HG03097 (cell line): ENCODE measurements at regions not wholly inside any gene's neighbourhood (a gene's known extent, or its start where the extent isn't known, plus 50 kb on each side); places are given as distances from the start of the nearest gene placed in this dataset.

Experiments
- ATAC-seq: cut with Tn5 transposase; IDR thresholded peaks from one replicate; pipeline ENCODE4 v1.9.1; 2021; ENCODE audit not compliant: unreplicated experiment, low FRiP score

GRCh38 chr2:220641137-220641536 lies 931.0 kb downstream of the EPHA4 start:
- ATAC-seq = no peak

GRCh38 chr2:220646424-220646823 lies 925.7 kb downstream of the EPHA4 start:
- peak; percentile 74 for ATAC-seq

DNA sequence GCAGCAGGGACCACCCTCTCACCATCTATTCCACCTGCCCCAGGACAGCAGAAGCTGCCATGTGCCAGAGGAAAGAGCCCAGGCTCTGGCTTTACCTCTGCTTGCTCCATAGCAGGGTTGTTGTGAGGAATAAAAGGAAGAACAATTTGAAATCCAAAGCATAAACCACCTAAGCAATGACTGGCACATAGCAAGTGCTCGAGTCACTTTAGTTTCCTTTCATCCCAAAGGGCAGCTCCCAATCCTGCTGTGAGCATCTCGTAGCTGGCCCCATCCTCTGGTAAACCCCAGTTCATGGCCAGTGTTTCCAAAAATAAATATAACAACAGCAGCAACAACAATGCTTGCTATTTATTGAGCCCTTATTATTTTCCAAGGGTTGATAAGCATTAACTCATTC lies 923.5 kb downstream of the EPHA4 start:
- no peak for ATAC-seq

- ATAC-seq = no peak
Observed at GRCh38 chr2:220653776-220654175, 918.3 kb downstream of the EPHA4 start.

- no peak for ATAC-seq
Observed at GRCh38 chr2:220654322-220654721, 917.8 kb downstream of the EPHA4 start.

- ATAC-seq = no peak
Observed at GRCh38 chr2:220660277-220661145, 911.6 kb downstream of the EPHA4 start.

GRCh38 chr2:220662431-220662830 lies 909.7 kb downstream of the EPHA4 start:
- ATAC-seq = no peak

DNA sequence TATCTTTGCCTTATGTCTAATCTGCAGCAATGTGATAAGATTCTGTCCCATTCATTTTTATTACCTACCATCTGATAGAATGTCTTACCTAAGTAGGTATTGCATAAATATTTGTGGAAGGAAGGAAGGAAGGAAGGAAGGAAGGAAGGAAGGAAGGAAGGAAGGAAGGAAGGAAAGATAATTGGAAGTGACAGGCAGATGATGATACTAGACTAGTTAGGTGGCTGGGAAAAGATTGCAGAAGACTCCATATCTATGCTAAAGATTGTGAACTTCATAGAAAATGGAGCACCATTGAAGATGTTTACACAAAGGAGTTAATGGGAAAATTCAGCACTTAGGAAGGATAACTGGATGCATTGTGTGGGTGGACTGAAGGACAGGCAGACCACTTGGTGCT lies 909.0 kb downstream of the EPHA4 start:
- no peak for ATAC-seq

DNA sequence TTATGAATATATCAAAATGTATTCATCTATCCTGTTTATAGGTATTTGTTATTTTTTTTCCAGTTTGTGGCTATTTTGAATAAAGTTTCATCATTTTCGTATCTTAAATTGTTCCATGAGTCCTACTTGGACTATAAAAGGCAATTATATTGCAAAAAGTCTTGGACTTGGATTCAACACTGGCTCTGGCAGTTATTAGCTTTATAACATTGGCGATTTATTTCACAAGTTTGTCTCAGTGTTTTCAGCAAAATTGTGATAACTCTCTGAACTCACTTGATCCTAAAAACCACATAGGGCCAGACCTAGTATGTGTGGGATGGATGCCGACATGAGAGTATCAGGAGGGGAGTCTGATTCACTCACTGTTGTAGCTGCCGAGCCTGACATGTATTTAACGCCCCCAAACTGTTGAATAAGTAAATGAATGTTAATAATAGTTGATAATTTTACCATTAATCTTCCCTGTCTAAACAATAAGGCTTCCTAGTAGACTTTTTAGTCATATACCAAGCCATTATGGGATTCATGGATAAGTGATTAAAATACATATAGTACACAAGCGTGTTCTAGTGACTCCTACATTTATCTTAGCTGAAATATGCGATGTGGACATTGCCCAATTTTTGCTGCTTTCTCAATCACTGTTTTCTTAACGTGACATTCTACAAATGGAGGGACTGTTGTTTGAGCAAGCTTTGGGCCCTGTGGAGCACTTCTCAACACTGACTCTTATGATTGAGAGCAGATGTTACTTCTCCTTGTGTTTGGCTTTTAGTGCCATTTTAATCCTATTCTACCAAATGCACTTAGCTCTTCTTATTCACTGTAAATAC lies 907.6 kb downstream of the EPHA4 start:
- no peak for ATAC-seq

DNA sequence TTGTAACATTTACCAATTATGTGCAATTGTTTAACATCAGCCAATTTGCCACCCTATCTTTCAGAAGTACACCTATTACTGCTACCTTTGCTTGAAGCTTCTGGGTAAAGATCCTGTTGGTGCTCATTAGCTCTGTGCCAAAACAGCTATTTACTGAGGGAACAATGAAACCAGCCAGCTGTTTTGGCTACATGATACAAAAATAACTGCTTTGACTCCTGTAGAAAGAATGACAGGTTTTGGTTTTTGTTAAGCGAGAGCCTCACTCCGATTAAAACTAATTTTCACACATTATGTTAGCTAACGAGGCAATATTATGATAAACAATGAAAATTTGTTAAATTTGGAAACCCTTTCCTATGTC lies 907.0 kb downstream of the EPHA4 start:
- ATAC-seq = no peak

- no peak for ATAC-seq
Observed at GRCh38 chr2:220669324-220669723, 902.8 kb downstream of the EPHA4 start.

DNA sequence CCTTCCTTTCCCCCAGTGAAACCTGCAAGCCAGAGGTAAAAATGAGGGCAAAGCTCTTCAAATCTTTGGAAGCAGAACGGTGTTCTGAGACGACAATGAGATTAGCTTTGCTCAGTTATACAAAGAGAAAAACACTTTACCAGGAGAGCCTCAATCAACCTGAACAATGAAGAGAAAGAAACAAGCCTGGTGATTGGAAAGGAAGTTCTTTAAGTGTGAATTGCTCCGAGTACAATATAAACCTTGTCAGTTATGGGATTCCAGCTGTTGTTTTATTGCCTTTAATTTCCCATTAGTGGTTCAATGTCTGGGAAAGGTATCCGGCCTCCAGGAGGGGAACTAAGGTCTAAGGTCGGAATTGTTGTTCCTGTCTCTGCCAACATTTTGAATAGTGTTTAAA lies 901.6 kb downstream of the EPHA4 start:
- ATAC-seq = no peak

GRCh38 chr2:220673151-220673874 lies 898.8 kb downstream of the EPHA4 start:
- no peak for ATAC-seq

DNA sequence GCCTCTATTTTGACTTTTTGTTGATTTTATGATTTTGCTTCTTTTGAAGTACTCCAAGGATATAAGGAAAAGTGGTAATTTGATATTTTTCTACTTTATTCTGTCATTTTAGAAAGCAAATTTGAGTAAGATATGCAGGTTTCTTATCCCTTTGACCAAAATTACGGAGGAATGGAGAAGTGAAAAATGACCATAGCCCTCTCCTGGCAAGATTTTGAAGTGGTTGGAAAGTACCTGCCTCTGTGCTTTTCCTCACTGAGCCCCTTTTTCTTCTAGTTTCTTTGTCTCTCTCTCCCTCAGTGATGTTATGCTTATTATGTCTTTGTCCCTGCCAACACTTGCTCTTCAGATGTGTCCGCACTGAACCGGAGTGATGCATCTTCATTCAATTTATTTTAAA lies 898.1 kb downstream of the EPHA4 start:
- ATAC-seq = no peak

- no peak for ATAC-seq
Observed at GRCh38 chr2:220676695-220677094, 895.4 kb downstream of the EPHA4 start.

DNA sequence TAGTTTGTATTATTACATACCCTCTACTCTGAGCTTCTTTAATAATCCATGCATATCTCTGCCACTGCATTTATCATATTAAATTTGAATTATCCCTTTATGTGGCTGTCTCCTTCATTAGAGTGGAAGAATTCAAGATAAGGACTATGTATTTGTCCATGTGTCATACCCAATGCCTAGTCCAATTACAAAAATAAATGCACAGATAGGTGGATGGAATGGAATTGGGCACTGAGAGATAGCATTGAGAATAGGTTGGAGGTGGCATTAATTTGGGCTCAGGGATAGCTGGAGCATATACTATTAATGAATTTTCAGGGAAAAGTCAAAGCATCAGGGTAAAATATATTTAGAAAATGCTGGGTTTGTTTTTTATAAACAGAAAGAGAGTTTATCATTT lies 893.2 kb downstream of the EPHA4 start:
- no peak for ATAC-seq

GRCh38 chr2:220682616-220683015 lies 889.5 kb downstream of the EPHA4 start:
- ATAC-seq = no peak

GRCh38 chr2:220684099-220684498 lies 888.0 kb downstream of the EPHA4 start:
- ATAC-seq = no peak

- peak; percentile 85 for ATAC-seq
Observed at GRCh38 chr2:220687231-220687843, 884.8 kb downstream of the EPHA4 start.

GRCh38 chr2:220695397-220696279 lies 876.5 kb downstream of the EPHA4 start:
- no peak for ATAC-seq
